ENCODE measurements at regions not wholly inside any gene's neighbourhood (a gene's known extent, or its start where the extent isn't known, plus 50 kb on each side); places are given as distances from the start of the nearest gene placed in this dataset.

GRCh38 chr11:70526116-70527045 is 128.1 kb downstream of the CTTN start:
- no peaks in the 10 kb centered on the region for H3K4me1 ChIP-seq (ENCODE audit: insufficient read depth, poor library complexity, severe bottlenecking)
- ATAC-seq (ENCODE audit: low read depth) (no peak), DNase-seq (ENCODE audit: low spot score) (peak; percentile 39)
- H3K27ac ChIP-seq (ENCODE audit: poor library complexity, severe bottlenecking), result no peak overlapping the region
- no peaks in the 10 kb centered on the region for H3K27me3 ChIP-seq (ENCODE audit: insufficient read depth, poor library complexity, severe bottlenecking)
- no peaks in the 10 kb centered on the region for H3K36me3 ChIP-seq (ENCODE audit: low read depth)
- no peak overlapping the region for H3K4me3 ChIP-seq (ENCODE audit: severe bottlenecking)
- no peak for TF ChIP-seq CTCF (IDR thresholded peaks at IDR 0.05; ENCODE audit: poor library complexity, severe bottlenecking)
- no peaks in the 10 kb centered on the region for H3K9me3 ChIP-seq (ENCODE audit: severe bottlenecking)

GRCh38 chr11:70527046-70527395 is 128.7 kb downstream of the CTTN start:
- no peaks in the 10 kb centered on the region for H3K4me1 ChIP-seq (ENCODE audit: insufficient read depth, poor library complexity, severe bottlenecking)
- no peaks in the 10 kb centered on the region for H3K36me3 ChIP-seq (ENCODE audit: low read depth)
- ATAC-seq (ENCODE audit: low read depth) (no peak), DNase-seq (ENCODE audit: low spot score) (peak; percentile 51)
- H3K4me3 ChIP-seq (ENCODE audit: severe bottlenecking), result no peak overlapping the region
- TF ChIP-seq CTCF (IDR thresholded peaks at IDR 0.05; ENCODE audit: poor library complexity, severe bottlenecking), result no peak
- H3K9me3 ChIP-seq (ENCODE audit: severe bottlenecking), result no peaks in the 10 kb centered on the region
- no peak overlapping the region for H3K27ac ChIP-seq (ENCODE audit: poor library complexity, severe bottlenecking)
- H3K27me3 ChIP-seq (ENCODE audit: insufficient read depth, poor library complexity, severe bottlenecking), result no peaks in the 10 kb centered on the region

DNA sequence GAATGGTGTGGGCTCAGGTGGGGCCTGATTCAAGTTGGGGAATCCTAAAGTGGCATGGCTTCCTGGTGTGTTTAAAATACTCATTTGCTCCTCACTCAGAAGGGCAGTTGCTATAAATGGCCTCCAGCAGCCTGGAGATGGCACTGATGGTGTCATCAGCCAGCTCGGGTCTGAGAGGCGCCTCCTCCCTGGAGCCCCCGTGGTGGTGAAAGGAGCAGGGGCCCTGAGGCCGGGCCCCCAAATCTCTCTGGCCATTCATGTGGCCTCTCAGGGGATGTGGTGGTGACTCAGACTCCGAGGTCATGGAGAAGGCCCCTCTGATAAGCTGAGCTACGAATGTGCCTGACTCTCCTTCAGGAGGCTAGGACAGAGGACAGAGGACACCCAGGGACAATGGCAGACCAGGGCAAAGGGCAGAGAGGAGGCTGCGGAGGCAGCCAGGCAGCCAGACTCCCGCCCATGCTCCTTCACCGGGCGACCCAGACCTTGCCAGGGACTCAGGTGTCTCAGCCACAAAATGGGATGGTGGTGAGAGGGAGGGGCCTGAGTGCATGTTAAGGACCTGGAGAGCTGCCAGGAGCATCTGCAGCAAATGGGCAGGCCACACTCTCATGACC is 129.2 kb downstream of the CTTN start:
- H3K27ac ChIP-seq (ENCODE audit: poor library complexity, severe bottlenecking), result no peak overlapping the region
- no peaks in the 10 kb centered on the region for H3K27me3 ChIP-seq (ENCODE audit: insufficient read depth, poor library complexity, severe bottlenecking)
- no peak for TF ChIP-seq CTCF (IDR thresholded peaks at IDR 0.05; ENCODE audit: poor library complexity, severe bottlenecking)
- no peaks in the 10 kb centered on the region for H3K4me1 ChIP-seq (ENCODE audit: insufficient read depth, poor library complexity, severe bottlenecking)
- ATAC-seq (ENCODE audit: low read depth) (no peak), DNase-seq (ENCODE audit: low spot score) (peak; percentile 23)
- no peaks in the 10 kb centered on the region for H3K9me3 ChIP-seq (ENCODE audit: severe bottlenecking)
- no peak overlapping the region for H3K4me3 ChIP-seq (ENCODE audit: severe bottlenecking)
- no peaks in the 10 kb centered on the region for H3K36me3 ChIP-seq (ENCODE audit: low read depth)

- Histone ChIP-seq H3K27ac (ENCODE audit: poor library complexity, severe bottlenecking) (no peak overlapping the region), H3K9me3 (ENCODE audit: severe bottlenecking) (no peaks in the 10 kb centered on the region), H3K36me3 (ENCODE audit: low read depth) (no peaks in the 10 kb centered on the region), H3K27me3 (ENCODE audit: insufficient read depth, poor library complexity, severe bottlenecking) (no peaks in the 10 kb centered on the region), H3K4me3 (ENCODE audit: severe bottlenecking) (no peak overlapping the region), H3K4me1 (ENCODE audit: insufficient read depth, poor library complexity, severe bottlenecking) (no peaks in the 10 kb centered on the region)
- TF ChIP-seq CTCF (IDR thresholded peaks at IDR 0.05; ENCODE audit: poor library complexity, severe bottlenecking), result no peak
- ATAC-seq (ENCODE audit: low read depth) (no peak), DNase-seq (ENCODE audit: low spot score) (peak; percentile 55)
Observed at GRCh38 chr11:70528046-70528793, 129.9 kb downstream of the CTTN start.

All from RWPE2 (cell line).